Gastrocnemius medialis (tissue), 4 donors: ENCODE measurements at regions not wholly inside any gene's neighbourhood (a gene's known extent, or its start where the extent isn't known, plus 50 kb on each side); places are given as distances from the start of the nearest gene placed in this dataset.

ENCODE experiments used
- ATAC-seq, 2 donors: fragments of 150-250 bp; one replicate each; pipeline ENCODE4 v1.9.1; 2016
- DNase-seq, 2 donors: peaks; one replicate each; pipeline ENCODE4 v3.0.0-alpha.2; 2019
- H3K27ac ChIP-seq, 4 donors: fragments of 200-600 bp; sonication (generic); 1 replicate in 1 of 4; 2 replicates in 3 of 4; pipeline ENCODE4 v1.5.1; 2016 to 2018; ENCODE audit warnings: mild to moderate bottlenecking in 2 of 4, moderate library complexity in 1 of 4
- H3K27me3 ChIP-seq, 3 donors: fragments of 200-600 bp; sonication (generic) in 2 of 3; 1 replicate in 1 of 3; 2 replicates in 2 of 3; pipeline versions ENCODE4 v1.5.1 to v1.6.0; 2016 to 2019; ENCODE audit warnings: mild to moderate bottlenecking in 1 of 3, moderate library complexity in 1 of 3
- H3K36me3 ChIP-seq, 2 donors: fragments of 200-600 bp; sonication (generic) in 1 of 2; one replicate each; pipeline ENCODE4 v1.5.1; 2017 to 2018
- H3K4me1 ChIP-seq, 2 donors: fragments of 200-600 bp; sonication (generic) in 1 of 2; one replicate each; pipeline ENCODE4 v1.5.1; 2016 to 2017; ENCODE audit warnings: mild to moderate bottlenecking in 2 of 2
- H3K4me3 ChIP-seq, 4 donors: fragments of 200-600 bp; sonication (generic) in 3 of 4; 1 replicate in 1 of 4; 2 replicates in 3 of 4; pipeline ENCODE4 v1.5.1; 2016 to 2019; ENCODE audit warnings: mild to moderate bottlenecking in 2 of 4
- H3K9me3 ChIP-seq, 3 donors: fragments of 200-600 bp; sonication (generic) in 2 of 3; 1 replicate in 1 of 3; 2 replicates in 2 of 3; pipeline ENCODE4 v1.5.1; 2016 to 2019
- CTCF ChIP-seq, 5 experiments: fragments of 450-650 bp in 3 of 5; fragments of 200-600 bp in 2 of 5; sonication (generic) in 2 of 5; IDR thresholded peaks in 4 of 5; conservative IDR thresholded peaks in 1 of 5; 1 replicate in 4 of 5; 2 replicates in 1 of 5; pipeline ENCODE4 v1.5.1; 2016 to 2019; ENCODE audit warnings: antibody characterized with exemption in 5 of 5, mild to moderate bottlenecking in 3 of 5, moderate library complexity in 3 of 5
- POLR2A ChIP-seq, 2 donors: fragments of 450-650 bp; IDR thresholded peaks; one replicate each; pipeline ENCODE4 v1.6.1; 2017; ENCODE audit warnings: antibody characterized with exemption in 2 of 2, mild to moderate bottlenecking in 2 of 2, moderate library complexity in 2 of 2
- in situ Hi-C, 4 donors: fragments of 200-750 bp; cut with MboI; loops; one replicate each; pipeline versions ENCODE4 v1.15.0 to v1.8.0; 2017; ENCODE audit warnings: low sequenced_read_pairs in 4 of 4
- intact Hi-C: fragments of 100-400 bp; cut with DNase I; formaldehyde crosslinking; loops from one replicate; pipeline ENCODE4 v1.15.1; 2023; ENCODE audit warnings: low total_unique reads

- no peaks in the 10 kb centered on the region for H3K9me3 ChIP-seq
- ATAC-seq: no peak
- intact Hi-C loops: no loop called here
- no peak overlapping the region for H3K27ac ChIP-seq
- no peaks in the 10 kb centered on the region for H3K27me3 ChIP-seq
- H3K36me3 ChIP-seq: no peaks in the 10 kb centered on the region
- no peak overlapping the region for H3K4me3 ChIP-seq
- in situ Hi-C loops: loop anchor here in 1 of 4 donors (25.0 kb wide), 1 partner anchor 107 kb away; no protein-coding TSS in a partner anchor
- H3K4me1 ChIP-seq: no peaks in the 10 kb centered on the region
- no peak for DNase-seq
- TF ChIP-seq CTCF (IDR thresholded peaks at IDR 0.05 in 4 of 5, conservative IDR thresholded peaks at IDR 0.05 in 1 of 5): no peak
- TF ChIP-seq POLR2A (IDR thresholded peaks at IDR 0.05): no peak
Observed at GRCh38 chr16:76669288-76669687, 392.1 kb downstream of the CNTNAP4 start.

GRCh38 chr16:76670125-76670857 lies 393.1 kb downstream of the CNTNAP4 start:
- Histone ChIP-seq H3K4me1 (no peaks in the 10 kb centered on the region), H3K27ac (no peak overlapping the region), H3K27me3 (no peaks in the 10 kb centered on the region), H3K36me3 (no peaks in the 10 kb centered on the region), H3K9me3 (no peaks in the 10 kb centered on the region), H3K4me3 (no peak overlapping the region)
- no peak for DNase-seq
- intact Hi-C loops: no loop called here
- TF ChIP-seq POLR2A (IDR thresholded peaks at IDR 0.05) (no peak), CTCF (IDR thresholded peaks at IDR 0.05 in 4 of 5, conservative IDR thresholded peaks at IDR 0.05 in 1 of 5) (no peak)
- in situ Hi-C loops: loop anchor here in 1 of 4 donors (25.0 kb wide), 1 partner anchor 108 kb away; no protein-coding TSS in a partner anchor
- no peak for ATAC-seq

- Histone ChIP-seq H3K36me3 (no peaks in the 10 kb centered on the region), H3K4me1 (no peaks in the 10 kb centered on the region), H3K27ac (no peak overlapping the region), H3K27me3 (no peaks in the 10 kb centered on the region), H3K4me3 (no peak overlapping the region), H3K9me3 (no peaks in the 10 kb centered on the region)
- intact Hi-C loops: no loop called here
- DNase-seq: no peak
- in situ Hi-C loops: no loop called here
- no peak for ATAC-seq
- TF ChIP-seq POLR2A (IDR thresholded peaks at IDR 0.05) (no peak), CTCF (IDR thresholded peaks at IDR 0.05 in 4 of 5, conservative IDR thresholded peaks at IDR 0.05 in 1 of 5) (no peak)
Observed at GRCh38 chr16:76676356-76676755, 399.2 kb downstream of the CNTNAP4 start.

GRCh38 chr16:76681296-76681695 lies 404.1 kb downstream of the CNTNAP4 start:
- H3K27me3 ChIP-seq: no peaks in the 10 kb centered on the region
- in situ Hi-C loops (no loop called here), intact Hi-C loops (no loop called here)
- TF ChIP-seq CTCF (IDR thresholded peaks at IDR 0.05 in 4 of 5, conservative IDR thresholded peaks at IDR 0.05 in 1 of 5) (no peak), POLR2A (IDR thresholded peaks at IDR 0.05) (no peak)
- no peaks in the 10 kb centered on the region for H3K4me1 ChIP-seq
- H3K27ac ChIP-seq: no peak overlapping the region
- ATAC-seq: no peak
- H3K4me3 ChIP-seq: no peak overlapping the region
- H3K36me3 ChIP-seq: no peaks in the 10 kb centered on the region
- H3K9me3 ChIP-seq: no peaks in the 10 kb centered on the region
- no peak for DNase-seq

- Histone ChIP-seq H3K27ac (no peak overlapping the region), H3K36me3 (no peaks in the 10 kb centered on the region), H3K27me3 (no peaks in the 10 kb centered on the region), H3K9me3 (no peaks in the 10 kb centered on the region), H3K4me1 (no peaks in the 10 kb centered on the region), H3K4me3 (no peak overlapping the region)
- ATAC-seq: no peak
- no peak for TF ChIP-seq CTCF (IDR thresholded peaks at IDR 0.05 in 4 of 5, conservative IDR thresholded peaks at IDR 0.05 in 1 of 5)
- no peak for TF ChIP-seq POLR2A (IDR thresholded peaks at IDR 0.05)
- no peak for DNase-seq
- in situ Hi-C loops (no loop called here), intact Hi-C loops (no loop called here)
Observed at GRCh38 chr16:76683051-76683450, 405.9 kb downstream of the CNTNAP4 start.
